ENCODE measurements at regions not wholly inside any gene's neighbourhood (a gene's known extent, or its start where the extent isn't known, plus 50 kb on each side); places are given as distances from the start of the nearest gene placed in this dataset.

- TF ChIP-seq, protein P1, sequence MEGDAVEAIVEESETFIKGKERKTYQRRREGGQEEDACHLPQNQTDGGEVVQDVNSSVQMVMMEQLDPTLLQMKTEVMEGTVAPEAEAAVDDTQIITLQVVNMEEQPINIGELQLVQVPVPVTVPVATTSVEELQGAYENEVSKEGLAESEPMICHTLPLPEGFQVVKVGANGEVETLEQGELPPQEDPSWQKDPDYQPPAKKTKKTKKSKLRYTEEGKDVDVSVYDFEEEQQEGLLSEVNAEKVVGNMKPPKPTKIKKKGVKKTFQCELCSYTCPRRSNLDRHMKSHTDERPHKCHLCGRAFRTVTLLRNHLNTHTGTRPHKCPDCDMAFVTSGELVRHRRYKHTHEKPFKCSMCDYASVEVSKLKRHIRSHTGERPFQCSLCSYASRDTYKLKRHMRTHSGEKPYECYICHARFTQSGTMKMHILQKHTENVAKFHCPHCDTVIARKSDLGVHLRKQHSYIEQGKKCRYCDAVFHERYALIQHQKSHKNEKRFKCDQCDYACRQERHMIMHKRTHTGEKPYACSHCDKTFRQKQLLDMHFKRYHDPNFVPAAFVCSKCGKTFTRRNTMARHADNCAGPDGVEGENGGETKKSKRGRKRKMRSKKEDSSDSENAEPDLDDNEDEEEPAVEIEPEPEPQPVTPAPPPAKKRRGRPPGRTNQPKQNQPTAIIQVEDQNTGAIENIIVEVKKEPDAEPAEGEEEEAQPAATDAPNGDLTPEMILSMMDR (conservative IDR thresholded peaks at IDR 0.05; ENCODE audit: low read depth, low read length): no peak
- no peak for TF ChIP-seq EZH2 (IDR thresholded peaks at IDR 0.05; ENCODE audit: borderline replicate concordance, low read depth, low read length, poor library complexity, severe bottlenecking)
Measured at GRCh38 chr14:87312169-87312893, 680.7 kb downstream of the GALC start.
